ENCODE measurements at regions not wholly inside any gene's neighbourhood (a gene's known extent, or its start where the extent isn't known, plus 50 kb on each side); places are given as distances from the start of the nearest gene placed in this dataset.
A peak's percentile ranks its signal among the peaks of the same experiment; 100 is the strongest.
"Not testable (repeated sequence)": the region's sequence is repeated elsewhere in the genome, so short reads cannot be mapped to it uniquely, and the experiment has no call there.

DNA sequence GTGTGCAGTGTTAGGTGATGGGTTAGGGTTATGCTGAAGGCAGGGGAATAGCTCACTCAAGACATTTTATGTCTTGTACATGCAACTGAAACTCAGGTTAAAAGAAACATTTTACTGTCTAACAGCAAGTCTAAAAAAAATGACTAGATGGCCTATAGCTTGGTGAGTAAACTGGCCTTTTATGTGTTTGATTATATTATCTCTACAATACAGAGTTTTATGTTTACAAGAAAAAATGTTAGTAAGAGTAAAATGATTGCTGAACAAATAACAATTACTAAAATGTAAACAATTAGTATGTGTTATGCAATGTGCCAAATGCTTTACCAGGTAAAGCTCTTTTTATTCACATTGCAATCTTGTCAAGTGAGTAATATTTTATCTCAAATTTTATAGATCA is 1039.6 kb downstream of the ROBO2 start:
- no peak for DNase-seq (ENCODE audit: low read depth, low spot score)

DNA sequence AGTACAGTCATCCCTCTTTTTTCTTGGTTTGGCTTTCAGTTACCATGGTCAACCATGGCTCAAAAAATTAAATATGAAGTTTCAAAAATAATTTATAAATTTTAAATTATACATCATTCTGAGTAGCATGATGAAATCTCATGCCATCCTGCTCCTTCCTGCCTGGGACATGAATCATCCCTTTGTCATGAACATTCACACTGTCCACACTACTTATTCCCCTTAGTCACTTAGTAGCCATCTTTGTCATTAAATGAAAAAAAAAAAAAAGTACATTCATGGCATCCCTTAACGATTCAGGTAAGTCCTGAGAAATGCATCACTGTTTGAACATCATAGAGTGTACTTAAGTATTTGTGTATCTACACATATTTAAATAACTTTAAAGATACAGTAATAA is 1046.3 kb downstream of the ROBO2 start:
- no peak for DNase-seq (ENCODE audit: low read depth, low spot score)

DNA sequence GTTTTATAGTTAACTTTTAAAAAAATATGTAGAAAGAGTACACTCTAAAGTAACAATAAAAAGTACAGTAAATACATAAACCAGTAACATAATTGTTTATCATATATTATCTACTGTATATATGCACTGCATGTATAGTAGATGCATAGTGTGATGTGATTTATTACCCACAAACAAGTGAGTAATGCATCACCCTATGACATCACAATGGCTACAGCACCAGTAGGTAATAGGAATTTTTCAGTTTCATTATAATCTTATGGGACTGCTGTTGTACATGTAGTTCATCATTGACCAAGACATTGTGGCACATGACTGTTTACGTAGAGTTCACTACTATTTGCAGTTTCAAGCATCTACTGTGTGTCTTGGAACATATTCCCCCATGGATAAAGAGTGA is 1047.2 kb downstream of the ROBO2 start:
- DNase-seq (ENCODE audit: low read depth, low spot score), result no peak

DNA sequence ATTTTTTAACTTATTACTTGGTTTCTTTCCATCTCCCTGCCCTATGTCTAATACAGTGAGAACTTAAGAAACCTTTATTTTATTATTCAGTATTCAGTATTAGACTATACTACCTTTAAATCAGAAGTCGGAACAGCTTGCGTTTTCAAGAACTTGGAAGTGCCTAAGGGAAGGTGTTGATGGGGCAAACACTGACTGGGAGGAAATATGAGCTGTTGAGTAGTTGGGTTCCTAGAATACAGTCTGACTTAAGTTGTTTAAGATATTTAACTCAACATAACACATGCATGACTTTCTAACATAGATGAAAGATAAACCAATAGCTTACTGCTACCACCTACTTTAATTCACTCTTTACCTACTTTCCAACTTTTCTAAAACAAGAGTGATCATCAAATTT is 1048.1 kb downstream of the ROBO2 start:
- no peak for DNase-seq (ENCODE audit: low read depth, low spot score)

DNA sequence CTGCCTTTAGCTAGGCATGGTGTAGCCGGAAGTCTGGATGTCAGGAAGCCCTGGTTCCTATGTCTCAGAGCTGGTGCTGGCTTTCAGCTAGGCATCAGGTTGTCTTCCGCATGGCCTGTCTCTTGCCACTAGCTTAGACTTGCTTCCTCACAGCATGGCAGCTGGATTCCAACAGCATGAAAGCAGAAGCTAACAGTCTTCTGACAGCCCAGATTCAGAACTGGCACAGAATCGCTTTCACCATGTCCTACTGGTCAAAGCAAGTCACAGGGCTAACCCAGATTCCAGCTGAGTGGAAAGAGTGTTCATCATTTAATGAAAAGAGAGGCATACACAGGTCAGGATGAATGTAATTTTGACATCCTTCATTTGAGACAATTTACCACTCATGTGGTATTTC is 1050.5 kb downstream of the ROBO2 start:
- DNase-seq (ENCODE audit: low read depth, low spot score), result no peak

DNA sequence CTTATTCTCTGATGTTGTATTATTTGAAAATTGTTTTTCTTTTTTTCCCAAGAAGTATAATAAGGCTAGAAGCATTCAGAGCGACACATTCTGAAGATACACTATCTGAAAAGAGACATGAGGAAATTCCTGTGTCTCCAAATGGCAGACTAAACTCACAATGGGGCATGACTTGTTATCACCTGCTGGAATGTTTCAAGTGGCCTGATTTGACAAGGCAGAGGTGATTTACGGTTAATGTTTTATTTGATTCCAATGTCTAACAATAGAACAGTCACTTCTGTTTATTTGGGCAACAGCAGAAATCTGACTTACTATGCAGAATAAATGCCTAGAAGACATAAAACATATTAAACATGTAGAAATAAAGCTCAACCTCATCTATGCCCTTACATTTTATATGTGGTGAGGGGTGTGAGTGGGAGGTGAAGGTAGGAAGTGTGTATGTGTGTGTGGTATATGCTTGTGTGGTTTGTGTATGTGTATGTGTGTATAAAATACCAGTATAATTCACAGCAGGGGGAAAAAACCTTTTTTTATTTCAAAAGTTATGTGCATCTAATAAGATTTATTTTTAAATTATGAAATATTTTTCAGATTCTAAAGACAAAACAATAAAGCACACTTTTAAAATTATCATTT is 1051.7 kb downstream of the ROBO2 start:
- no peak for DNase-seq (ENCODE audit: low read depth, low spot score)

DNA sequence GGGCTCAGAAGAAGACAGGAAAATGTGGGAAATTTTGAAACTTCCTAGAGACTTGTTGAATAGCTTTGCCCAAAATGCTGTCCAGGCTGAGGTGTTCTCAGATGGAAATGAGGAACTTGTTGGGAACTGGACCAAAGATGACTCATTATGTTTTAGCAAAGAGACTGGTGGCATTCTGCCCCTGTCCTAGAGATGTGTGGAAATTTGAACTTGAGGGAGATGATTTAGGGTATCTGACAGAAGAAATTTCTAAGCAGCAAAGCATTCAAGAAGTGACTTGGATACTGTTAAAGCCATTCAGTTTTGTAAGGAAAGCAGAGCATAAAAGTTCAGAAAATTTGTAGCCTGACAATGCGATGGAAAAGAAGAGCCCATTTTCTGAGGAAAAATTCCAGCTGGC is 1052.7 kb downstream of the ROBO2 start:
- not testable (repeated sequence) for DNase-seq (ENCODE audit: low read depth, low spot score)

DNA sequence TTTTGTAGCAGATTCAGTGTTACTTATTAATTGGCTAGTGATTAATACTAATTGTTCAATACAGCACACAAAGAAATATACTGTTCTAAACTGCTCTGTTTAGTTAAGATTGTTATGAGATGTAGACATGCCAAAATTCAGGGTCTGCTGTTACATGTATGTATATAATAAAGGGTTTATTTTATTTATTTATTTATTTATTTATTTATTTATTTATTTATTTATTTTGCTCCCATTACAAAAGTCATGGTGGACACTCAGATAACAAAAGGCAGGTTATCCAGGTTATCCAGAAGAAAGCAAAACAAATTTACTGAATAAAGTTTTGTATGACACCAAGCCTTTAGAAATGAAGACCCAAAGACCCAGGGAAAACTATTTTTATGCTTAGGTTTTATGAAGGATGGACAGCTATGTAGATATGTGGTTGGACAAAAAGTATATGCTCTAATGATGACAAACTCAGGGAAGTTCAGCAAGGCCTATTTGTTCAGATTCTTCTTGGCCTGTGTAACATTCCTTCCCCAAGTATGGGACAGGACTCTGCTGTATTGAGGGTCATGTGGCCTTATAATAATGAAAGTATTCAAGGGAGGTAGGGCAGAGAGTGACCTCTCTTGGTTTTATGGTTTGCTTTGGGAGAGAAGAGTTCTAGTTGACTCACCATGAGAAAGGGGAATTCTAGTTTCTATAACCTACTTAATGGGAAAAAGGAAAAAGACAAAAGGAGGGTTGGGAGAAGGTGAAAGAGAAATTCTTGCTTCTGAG is 1056.8 kb downstream of the ROBO2 start:
- no peak for DNase-seq (ENCODE audit: low read depth, low spot score)

DNA sequence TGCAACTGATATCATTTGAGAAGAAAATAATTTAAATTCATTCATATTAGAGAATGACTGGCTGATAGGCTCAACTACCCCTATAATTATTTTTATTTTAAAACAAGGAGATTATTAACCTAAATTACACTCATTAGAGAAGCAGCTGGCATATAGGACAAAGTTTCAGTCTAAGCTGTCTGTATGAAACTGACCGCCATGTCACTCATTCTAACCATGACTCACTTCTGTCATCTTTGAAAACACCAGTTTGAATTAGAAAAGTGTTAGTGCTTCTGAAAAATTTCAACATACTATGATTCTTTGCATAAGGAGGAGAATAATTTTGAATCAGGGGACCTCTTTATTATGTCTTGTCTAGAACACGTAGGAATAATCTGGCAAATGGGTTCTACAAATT is 1058.5 kb downstream of the ROBO2 start:
- DNase-seq (ENCODE audit: low read depth, low spot score), result no peak

DNA sequence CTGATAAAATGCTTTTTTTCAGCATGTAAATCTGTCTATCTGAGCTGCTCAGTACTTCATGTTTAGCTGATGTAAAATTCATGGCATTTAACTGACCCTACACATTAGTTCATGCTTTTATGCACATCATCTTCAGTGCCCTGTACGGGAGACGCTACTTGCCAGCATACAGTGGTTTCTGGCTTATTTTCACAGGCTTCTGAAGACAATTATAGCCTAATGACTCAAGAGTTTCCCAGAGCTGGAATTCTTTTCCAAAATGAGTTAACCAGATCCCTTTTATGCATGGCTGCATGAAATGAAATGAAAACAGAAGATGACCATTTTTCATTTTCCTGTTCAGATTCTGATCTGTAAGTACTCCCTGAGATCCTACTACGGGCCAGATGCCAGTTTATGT is 1061.5 kb downstream of the ROBO2 start:
- no peak for DNase-seq (ENCODE audit: low read depth, low spot score)

DNA sequence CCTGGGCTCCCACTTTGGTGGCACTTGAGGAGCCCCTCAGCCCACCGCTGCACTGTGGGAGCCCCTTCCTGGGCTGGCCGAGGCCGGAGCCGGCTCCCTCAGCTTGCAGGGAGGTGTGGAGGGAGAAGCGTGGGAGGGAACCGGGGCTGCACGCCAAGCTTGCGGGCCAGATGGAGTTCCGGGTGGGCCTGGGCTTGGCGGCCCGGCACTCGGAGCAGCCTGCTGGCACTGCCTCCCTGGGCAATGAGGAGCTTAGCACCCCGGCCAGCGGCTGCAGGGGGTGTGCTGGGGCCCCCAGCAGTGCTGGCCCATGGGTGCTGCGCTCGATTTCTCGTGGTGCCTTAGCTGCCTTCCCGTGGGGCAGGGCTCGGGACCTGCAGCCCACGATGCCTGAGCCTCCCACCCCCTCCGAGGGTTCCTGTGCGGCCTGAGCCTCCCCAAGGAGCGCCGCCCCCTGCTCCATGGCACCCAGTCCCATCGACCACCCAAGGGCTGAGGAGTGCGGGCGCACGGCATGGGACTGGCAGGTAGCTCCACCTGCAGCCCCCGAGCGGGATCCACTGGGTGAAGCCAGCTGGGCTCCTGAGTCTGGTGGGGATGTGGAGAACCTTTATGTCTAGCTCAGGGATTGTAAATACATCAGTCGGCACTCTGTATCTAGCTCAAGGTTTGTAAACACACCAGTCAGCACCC is 1068.5 kb downstream of the ROBO2 start:
- DNase-seq (ENCODE audit: low read depth, low spot score), result not testable (repeated sequence)

DNA sequence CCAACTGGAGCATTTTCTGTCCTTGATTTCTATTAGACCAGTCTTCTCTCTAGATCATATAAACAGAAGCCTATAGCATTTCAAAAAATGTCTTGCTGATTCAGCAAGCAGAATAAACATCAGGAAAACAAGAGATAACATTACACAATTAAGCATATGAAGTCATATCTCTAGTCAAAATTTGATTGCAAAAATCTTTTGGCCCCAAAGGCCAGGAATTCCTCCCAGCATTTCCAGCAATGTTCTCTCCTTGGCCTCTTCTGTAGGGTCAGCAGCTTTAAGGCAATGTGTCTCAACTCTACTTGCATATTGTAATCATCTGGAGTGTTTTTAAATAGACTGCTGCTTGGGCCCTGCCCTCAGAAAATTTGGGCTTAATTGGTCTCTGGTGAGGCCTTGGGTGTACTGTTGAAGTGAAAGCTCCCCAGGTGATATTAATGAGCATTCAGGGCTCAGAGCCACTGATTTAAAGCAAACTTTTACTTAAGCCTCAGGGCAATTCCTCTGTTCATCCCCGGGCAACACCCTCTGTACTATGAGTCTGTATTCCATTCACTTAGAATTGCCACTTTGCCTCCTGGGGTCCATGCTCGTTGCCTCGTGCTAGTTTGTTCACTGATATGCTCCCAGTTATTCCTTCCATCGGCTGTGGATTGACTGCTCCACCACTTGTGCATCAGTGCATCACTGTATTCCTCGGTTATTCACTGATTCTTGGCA is 1072.6 kb downstream of the ROBO2 start:
- no peak for DNase-seq (ENCODE audit: low read depth, low spot score)

DNA sequence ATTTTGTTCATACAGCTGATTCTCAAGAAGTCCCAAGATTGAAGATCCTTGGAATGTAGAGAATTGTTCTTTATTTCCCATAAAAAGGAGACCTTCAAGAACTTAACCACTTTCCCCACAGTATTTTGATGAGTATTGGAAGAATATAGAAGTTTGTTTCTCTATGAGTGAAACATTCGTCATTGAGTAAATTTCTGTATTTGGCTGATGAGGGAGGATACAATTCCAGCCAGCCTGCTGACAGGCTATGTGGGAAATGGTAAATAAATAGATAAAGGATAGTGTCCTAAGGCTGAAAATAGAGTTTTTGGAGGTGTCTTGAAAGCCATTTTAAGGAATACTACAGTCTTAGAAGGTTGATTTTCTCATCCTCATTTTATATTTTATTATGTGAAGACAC is 1076.1 kb downstream of the ROBO2 start:
- no peak for DNase-seq (ENCODE audit: low read depth, low spot score)

DNA sequence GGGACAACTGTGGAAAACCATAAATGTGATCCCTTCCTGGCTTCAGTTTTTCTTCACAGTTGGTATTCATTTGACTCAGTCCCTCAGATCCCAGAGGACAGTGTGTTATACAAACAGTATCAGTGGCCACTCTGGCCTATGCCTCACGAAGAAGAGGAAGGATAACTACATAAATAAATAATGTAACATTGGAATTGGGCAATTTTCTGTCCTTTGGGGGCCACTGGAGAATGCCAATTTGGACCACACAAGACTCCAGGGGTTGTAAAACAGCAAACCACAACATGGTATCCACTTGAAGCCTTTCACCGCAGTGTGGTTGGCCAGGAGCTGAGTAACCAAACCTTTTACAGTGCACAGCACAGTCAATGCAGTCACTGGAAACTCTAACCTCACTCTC is 1077.0 kb downstream of the ROBO2 start:
- peak; percentile 91 for DNase-seq (ENCODE audit: low read depth, low spot score)

DNA sequence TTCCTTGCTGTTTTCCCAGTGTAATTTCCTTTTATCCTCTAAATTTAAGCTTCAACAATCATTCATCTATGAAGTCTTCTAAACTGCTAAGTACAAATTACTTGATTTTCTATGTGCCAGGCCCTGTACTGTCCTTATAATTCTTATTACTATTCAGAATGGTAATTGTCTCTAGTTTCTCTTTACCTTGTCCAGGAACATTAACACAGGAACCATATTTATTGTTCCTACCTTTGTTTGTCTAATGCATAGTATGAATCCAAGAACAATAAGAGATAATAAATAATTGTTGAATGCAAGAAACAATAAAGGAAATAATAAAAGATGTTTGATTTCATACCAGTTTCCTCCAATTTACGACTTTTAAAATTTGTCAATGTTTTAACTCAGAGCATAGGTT is 1083.2 kb downstream of the ROBO2 start:
- no peak for DNase-seq (ENCODE audit: low read depth, low spot score)

DNA sequence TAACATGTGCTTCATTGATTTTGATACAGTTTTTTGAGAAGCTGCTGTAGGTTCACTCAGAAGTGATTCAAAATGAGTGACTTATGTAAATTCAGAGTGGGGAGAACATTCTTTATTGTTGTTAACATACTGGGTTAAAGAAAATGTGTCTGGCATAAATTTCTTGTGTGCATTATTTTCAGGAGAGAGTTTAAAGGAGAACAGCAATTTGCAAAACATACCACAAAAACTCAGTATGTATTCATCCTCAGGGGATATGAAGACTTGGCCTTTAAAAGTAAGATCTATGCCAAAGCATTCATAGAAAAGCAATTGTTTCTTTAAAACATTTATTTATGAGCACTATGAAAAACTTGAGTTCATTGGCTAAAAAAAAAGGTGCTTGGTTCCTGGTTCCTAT is 1089.8 kb downstream of the ROBO2 start:
- DNase-seq (ENCODE audit: low read depth, low spot score), result no peak

DNA sequence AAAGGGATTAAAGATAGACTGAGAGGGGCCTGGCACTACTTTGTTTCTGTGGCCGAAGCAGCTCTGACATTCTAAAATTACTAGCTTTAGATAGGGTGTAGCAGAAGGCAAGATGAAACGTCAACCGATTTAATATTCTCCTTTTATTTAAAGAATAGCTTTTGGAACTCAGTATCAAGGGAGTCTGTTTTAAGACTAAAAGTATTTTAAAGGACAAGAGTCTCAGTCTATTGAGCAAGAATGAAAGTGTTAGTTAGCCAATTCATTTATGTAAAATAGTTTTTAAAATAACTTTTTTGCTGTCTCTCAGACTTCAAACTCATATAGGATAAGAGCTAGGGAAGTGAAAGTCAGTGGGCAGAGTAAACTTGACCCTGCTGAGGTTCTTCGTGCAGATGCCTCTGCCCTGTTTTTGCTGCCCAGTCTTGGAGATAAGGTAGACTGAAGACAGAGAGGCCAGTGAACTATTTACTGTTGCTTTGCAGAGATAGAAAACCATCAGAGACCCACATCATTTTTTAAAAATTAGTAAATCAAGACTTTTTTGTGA is 1090.9 kb downstream of the ROBO2 start:
- DNase-seq (ENCODE audit: low read depth, low spot score), result no peak

DNA sequence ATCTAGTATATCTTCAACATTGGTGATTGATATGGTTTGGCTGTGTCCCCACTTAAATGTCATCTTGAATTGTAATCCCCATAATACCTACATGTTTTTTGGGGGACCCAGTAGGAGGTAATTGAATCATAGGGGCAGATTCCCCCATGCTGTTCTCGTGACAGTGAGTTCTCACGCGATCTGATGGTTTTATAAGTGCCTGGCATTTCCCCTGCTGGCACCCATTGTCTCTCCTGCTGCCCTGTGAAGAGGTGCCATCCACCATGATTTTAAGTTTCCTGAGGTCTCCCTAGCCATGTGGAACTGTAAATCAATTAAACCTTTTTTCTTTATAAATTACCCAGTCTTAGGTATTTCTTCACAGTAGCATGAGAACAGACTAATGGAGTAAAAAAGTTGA is 1094.6 kb downstream of the ROBO2 start:
- no peak for DNase-seq (ENCODE audit: low read depth, low spot score)

DNA sequence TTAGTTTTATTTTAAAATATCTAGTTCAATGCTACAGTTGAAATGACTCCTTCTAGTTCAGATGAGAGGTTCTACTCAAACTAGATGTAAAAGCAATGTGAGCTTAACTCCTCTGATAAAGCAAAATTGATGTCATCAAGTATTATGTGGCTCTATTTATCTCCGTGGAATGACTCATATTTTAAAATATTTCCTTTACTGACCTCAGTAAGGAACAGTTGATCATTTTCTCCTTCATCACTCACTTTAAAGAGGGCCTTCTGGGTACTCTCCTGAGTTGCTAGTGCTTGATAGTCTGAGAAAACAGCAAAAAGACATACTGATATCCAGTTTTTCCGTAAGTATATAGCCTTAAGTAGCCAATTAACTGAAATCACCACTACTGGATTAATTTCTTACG is 1099.3 kb downstream of the ROBO2 start:
- DNase-seq (ENCODE audit: low read depth, low spot score), result no peak

DNA sequence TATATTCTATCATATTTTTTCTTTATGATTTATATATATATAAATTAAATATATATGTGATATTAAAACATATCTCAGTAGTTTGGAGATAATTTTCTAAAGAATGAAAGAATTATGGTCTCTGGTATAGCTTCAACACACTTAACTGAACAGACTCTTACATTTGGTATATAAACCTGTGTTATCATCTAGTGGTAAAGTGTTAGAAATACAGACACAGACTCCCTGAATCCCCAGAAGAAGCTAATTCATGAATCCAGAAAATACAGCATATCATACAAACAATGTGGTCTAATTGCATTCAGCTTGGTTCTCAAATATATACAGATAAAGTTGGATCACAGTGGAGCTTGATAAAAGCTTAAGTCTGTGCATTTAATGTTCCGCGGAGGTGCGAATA is 1100.4 kb downstream of the ROBO2 start:
- no peak for DNase-seq (ENCODE audit: low read depth, low spot score)

DNA sequence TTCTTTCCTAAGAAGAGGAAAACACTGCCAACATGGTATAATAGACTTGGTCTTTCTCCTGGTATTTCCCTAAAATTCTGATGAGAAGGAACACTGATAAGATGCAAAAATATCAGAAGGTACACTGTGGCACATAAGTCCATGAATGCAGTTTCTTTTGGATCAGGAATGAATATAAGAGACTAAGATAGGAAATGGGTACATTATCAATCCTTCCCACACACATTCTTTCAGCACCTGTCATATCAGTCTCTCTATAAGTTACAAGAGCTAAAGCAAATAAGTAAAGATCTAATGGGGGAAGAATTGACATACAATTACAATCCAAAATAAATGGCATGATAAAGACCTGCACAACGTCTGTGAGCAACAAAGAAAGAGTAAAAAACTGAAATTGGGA is 1101.0 kb downstream of the ROBO2 start:
- DNase-seq (ENCODE audit: low read depth, low spot score), result no peak

DNA sequence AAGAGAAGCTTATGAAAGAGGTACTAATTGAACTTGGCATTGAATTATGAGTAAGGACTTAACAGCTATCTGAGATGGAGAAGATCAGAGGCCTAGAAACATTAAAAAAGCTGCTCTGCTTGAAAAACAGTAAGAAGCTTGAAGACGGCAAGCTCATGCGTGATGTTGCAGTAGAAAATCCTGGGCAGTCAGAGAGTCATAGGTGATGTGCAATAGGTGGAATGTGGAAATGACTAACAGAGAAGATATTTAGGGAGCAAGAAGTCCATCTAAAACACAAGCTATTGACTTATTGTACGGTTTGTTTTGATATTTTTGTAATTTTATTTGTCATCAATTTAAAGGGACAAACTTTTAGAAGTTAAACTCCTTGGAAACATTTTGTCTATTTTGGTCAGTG is 1101.4 kb downstream of the ROBO2 start:
- no peak for DNase-seq (ENCODE audit: low read depth, low spot score)
